ENCODE measurements at regions not wholly inside any gene's neighbourhood (a gene's known extent, or its start where the extent isn't known, plus 50 kb on each side); places are given as distances from the start of the nearest gene placed in this dataset.

GRCh38 chr21:35259457-35259856, 210.4 kb upstream of the RUNX1 start:
- POLR2A ChIA-PET = no interaction called here
- H3K9me3 ChIP-seq (ENCODE audit: control insufficient read depth, insufficient read depth, low read depth, low read length) = no peaks in the 10 kb centered on the region
- TF ChIP-seq KLF16 (tag by site-specific recombination; IDR thresholded peaks at IDR 0.05) = no peak
- TF ChIP-seq ZNF391 (tag by site-specific recombination; IDR thresholded peaks at IDR 0.05; ENCODE audit: borderline replicate concordance, low read depth) = no peak
- no peak for TF ChIP-seq ZNF704 (tag by site-specific recombination; IDR thresholded peaks at IDR 0.05)
- no peak for TF ChIP-seq ZNF785 (tag by site-specific recombination; IDR thresholded peaks at IDR 0.05)
- no peak for TF ChIP-seq ZNF843 (tag by site-specific recombination; IDR thresholded peaks at IDR 0.05)
- no peak for TF ChIP-seq ZNF585B (tag by site-specific recombination; IDR thresholded peaks at IDR 0.05)
- TF ChIP-seq ZNF530 (tag by site-specific recombination; IDR thresholded peaks at IDR 0.05; ENCODE audit: low read depth) = no peak
- no peak for TF ChIP-seq ZNF645 (tag by site-specific recombination; IDR thresholded peaks at IDR 0.05)
- TF ChIP-seq KLF9 (tag by site-specific recombination; IDR thresholded peaks at IDR 0.05; ENCODE audit: low read depth) = no peak
- no peak for TF ChIP-seq ZNF677 (tag by site-specific recombination; IDR thresholded peaks at IDR 0.05)
- no peak for TF ChIP-seq GLI2 (tag by site-specific recombination; IDR thresholded peaks at IDR 0.05; ENCODE audit: borderline replicate concordance, low read depth)
- no peak for TF ChIP-seq ZBTB6 (tag by site-specific recombination; IDR thresholded peaks at IDR 0.05)
- TF ChIP-seq ZFP41 (tag by site-specific recombination; IDR thresholded peaks at IDR 0.05; ENCODE audit: borderline replicate concordance) = no peak
- TF ChIP-seq ZNF658 (tag by site-specific recombination; IDR thresholded peaks at IDR 0.05) = no peak
- TF ChIP-seq ZNF132 (tag by site-specific recombination; IDR thresholded peaks at IDR 0.05; ENCODE audit: borderline replicate concordance) = no peak
- no peak for TF ChIP-seq ZNF311 (tag by site-specific recombination; IDR thresholded peaks at IDR 0.05; ENCODE audit: borderline replicate concordance)
- TF ChIP-seq YY1 (tag by site-specific recombination; IDR thresholded peaks at IDR 0.05) = no peak
- no peak for TF ChIP-seq OSR2 (tag by site-specific recombination; IDR thresholded peaks at IDR 0.05)
- TF ChIP-seq OVOL3 (tag by site-specific recombination; IDR thresholded peaks at IDR 0.05) = no peak

GRCh38 chr21:35258521-35258920, 209.4 kb upstream of the RUNX1 start:
- ChIA-PET POLR2A (no interaction called here), CTCF (interaction anchor here (0.7 to 1.2 kb wide), 2 partner anchors 122 to 142 kb away, joined by 3 to 5 read pairs; no protein-coding TSS in a partner anchor)
- Histone ChIP-seq H3K9me3 (ENCODE audit: control insufficient read depth, insufficient read depth, low read depth, low read length) (no peaks in the 10 kb centered on the region), H3K27ac (ENCODE audit: extremely low read depth, low read depth, low read length) (no peak overlapping the region), H3K36me3 (ENCODE audit: control insufficient read depth in 2 of 2, insufficient read depth in 1 of 2, low read length in 2 of 2) (no peaks in the 10 kb centered on the region), H3K4me3 (ENCODE audit: low read depth, low read length) (no peak overlapping the region), H3K4me1 (ENCODE audit: control insufficient read depth, insufficient read depth, low read length) (peaks cover 11% of the 10 kb centered on the region)
- TF ChIP-seq ZNF585B (tag by site-specific recombination; IDR thresholded peaks at IDR 0.05) (no peak), ZNF146 (tag by site-specific recombination; IDR thresholded peaks at IDR 0.05) (no peak), ZNF133 (tag by site-specific recombination; IDR thresholded peaks at IDR 0.05) (no peak), EGR2 (tag by site-specific recombination; IDR thresholded peaks at IDR 0.05; ENCODE audit: low read depth) (no peak), ZNF701 (tag by site-specific recombination; IDR thresholded peaks at IDR 0.05) (no peak), ZNF654 (tag by site-specific recombination; IDR thresholded peaks at IDR 0.05; ENCODE audit: low read depth) (no peak), ZNF488 (tag by site-specific recombination; IDR thresholded peaks at IDR 0.05) (no peak)

More at GRCh38 chr21:35259457-35259856, 210.4 kb upstream of the RUNX1 start:
- H3K36me3 ChIP-seq (ENCODE audit: control insufficient read depth in 2 of 2, insufficient read depth in 1 of 2, low read length in 2 of 2) = no peaks in the 10 kb centered on the region
- CTCF ChIA-PET = interaction anchor here (0.7 to 1.2 kb wide), 2 partner anchors 41 to 141 kb away, joined by 3 read pairs; no protein-coding TSS in a partner anchor
- H3K4me3 ChIP-seq (ENCODE audit: low read depth, low read length) = no peak overlapping the region
- peaks cover 7% of the 10 kb centered on the region for H3K4me1 ChIP-seq (ENCODE audit: control insufficient read depth, insufficient read depth, low read length)
- H3K27ac ChIP-seq (ENCODE audit: extremely low read depth, low read depth, low read length) = no peak overlapping the region

All from HEK293 (cell line).